Stimulated activated CD8-positive, alpha-beta memory T cell treated with anti-CD3 and anti-CD28 coated beads, Interleukin-15, amount 100 ng/mL, for 1 hour (primary cell): ENCODE measurements at regions not wholly inside any gene's neighbourhood (a gene's known extent, or its start where the extent isn't known, plus 50 kb on each side); places are given as distances from the start of the nearest gene placed in this dataset.

Experiments used
- DNase-seq: peaks from one replicate; pipeline ENCODE4 v3.0.0-alpha.2; 2020; ENCODE audit warnings: low read depth

DNA sequence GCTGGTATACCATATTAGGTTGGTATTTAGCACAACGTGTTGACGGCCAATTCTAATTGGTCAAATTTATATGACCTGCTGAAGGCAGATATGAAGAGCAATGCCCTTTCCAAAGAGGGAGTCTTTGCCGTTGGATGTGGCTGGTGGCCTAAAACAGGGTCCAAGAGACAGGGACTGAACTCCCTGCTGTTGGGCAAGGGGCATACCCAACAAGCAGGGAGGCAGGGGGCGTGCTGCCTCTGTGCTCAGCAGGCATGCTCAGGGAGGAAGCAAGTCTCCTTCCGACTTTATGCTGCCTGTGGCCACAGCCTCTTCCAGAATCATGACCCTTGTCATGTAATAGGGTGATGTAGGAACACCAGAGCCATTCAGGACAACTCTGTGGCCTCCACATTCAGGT is 167.7 kb upstream of the NPVF start:
- DNase-seq = no peak

DNA sequence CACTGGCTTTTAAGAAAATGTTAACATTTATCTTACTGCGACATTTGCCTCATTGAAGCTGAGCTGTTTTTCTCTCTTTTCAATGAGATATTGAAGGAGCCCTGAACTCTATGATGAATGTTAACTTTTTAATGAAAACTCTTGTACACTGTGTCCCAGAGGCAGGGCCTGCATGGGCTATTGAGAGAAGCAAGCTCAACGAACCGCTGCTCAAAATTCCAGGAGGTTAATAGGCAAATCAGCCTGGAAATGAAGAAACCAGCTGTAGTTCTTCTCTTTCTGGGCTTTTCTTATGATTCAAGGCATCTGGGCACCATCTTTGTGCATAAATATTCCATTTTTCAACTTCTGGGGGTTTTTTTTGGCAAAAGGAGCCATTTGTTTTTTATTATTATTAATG is 168.4 kb upstream of the NPVF start:
- no peak for DNase-seq

DNA sequence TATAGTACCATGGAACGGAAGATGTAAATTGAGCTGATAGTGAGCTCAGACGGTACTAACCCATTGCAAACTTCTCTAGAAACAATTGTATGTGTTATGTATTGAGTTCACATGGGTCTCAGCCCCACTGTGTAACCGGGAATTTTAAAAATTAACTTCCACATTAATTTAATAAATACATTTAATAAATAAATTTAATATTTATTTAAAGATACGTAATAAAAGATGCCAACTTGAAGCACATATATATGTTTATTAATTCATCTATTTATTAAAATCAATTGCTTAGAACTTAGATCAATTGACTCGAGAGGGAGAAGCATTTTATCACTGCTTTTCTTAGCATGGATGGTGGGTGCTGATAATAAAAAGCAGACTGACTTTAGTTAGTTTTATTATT is 170.1 kb upstream of the NPVF start:
- DNase-seq = no peak

DNA sequence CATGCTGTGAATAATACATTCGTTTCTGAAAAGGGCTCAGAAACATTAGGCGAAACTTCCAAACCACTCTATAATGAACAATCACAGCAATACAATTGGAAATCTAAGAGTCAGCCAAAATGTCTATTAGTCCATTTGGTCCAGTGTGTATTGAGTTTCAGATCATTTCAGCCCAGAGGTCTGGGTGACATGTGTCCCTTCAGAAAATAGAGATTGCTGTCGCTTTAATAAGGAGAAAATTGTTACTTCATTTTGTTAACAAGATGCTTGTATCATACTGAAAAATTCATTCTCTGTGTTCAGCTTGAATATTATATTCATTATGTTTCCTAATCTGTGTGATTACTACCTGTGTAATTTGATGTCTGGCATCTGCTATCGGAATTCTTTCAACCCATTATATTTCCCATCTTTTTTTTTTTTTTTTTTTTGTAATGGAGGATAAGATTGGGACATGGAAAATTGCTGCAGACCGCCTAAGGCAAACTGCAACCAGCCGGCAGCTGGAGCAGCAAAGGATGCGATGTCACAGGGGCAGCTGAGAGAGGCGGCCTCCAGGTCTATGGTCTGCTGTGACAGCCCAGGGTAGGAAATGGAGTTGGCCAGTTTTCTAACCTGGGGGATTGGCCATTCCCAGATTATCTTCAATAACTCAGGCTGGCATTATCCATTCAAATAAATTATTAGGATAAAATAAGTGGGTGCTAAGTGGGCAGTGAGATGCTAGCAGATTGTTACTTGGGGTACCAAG is 170.9 kb upstream of the NPVF start:
- DNase-seq = no peak

DNA sequence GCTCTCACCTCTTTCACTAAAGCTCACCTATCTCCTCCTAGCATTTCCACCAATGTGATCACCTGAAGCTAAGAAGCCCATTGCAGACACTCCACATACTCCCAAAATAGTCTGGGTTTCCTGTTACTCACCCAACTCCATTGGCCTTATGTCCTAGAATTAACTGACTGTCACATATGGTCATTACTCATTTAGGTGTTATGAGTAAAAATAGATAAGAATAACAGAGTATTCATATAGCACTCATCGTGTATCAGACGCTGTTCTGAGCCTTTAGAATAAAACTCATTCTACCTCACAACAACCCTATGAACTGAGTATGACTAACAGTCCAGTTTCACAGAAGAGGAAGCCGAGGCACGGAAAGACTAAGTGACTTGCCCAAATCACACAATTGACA is 174.2 kb upstream of the NPVF start:
- no peak for DNase-seq

DNA sequence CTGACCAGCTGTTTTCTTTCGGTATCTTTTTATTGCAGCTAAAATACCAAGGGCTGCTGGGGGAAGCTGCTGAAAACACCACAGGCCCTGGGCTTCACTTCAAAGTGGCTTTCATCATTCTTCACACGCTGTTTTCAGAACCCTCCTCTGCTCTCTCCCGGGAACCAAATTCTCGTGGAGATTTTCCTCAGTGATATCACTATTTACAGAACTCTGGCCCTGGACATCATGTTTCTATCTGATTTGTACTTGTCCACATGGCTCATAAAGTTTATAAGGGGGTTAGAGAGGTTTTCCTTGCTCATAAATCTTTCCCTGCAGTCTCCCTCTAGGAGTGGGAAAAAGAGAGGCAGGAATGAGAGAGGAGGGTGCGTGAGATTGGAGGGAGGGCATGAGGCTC is 177.4 kb upstream of the NPVF start:
- no peak for DNase-seq

DNA sequence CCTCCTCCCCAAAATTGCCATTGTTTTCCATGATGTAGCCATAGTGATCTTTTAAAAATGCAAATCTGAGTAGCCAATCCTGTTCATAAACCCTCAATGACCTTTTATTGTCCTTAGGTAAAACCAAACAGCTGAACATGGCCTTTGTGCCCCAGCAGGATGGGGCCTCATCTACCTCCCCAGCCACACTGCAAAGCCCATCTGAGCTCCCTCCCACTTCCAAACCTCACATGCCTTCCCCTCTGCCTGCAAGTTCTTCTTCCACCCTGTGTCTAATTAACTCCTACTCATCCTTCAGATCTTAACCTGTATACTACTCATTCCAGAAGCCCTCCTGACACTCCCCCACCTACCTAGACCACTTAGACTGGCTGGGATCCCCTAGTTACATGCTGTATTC is 178.8 kb upstream of the NPVF start:
- no peak for DNase-seq

DNA sequence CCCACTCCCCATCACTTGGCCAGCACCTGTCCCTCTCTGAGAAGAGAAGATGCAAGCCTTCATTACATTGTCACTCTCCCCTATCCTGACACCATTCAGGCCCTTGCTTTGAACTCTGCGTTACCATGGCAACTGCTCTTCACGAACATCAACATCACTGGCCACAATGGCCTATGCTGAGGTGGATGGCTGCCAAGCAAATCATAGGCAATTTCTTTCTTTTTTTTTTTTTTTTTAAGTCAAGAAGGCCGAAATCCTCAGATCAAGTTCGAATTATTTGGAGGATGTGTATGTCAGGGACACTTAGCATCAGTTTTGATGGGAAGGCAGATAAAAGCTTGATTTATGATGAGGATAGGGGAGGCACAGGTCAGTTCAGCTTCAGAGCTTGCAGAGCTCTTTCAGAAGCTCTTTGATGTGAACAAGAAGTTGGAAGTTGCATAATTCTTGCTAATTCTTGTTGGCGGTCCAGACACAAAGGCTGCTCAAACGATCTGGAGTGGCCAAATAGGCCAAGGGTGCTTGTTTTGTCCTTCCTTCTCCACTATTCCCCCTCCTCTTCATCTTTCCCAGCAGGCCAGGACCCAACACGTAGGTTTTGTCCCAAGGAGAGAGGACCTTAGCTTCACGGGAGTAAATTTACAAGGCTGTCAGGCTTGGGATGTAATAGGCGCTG is 179.9 kb upstream of the NPVF start:
- no peak for DNase-seq

DNA sequence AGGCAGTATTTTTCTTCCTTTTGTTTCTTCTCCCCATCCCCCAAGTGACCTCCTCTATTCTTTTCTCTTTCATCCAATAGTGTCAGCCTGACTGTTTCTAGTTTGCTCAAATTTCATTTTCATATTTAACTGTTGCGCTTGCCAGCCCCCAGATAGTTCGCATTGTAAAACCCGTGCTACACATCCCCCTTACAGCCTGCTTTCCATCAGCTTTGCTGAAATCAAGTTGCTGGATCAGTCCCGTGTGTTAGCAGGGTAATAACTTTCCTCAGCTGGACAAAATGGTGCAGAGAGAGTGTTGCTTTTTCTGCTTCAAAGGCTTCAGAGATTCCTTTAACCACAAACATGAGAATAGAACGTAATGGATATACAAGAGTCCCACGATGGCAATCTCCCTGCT is 180.6 kb upstream of the NPVF start:
- no peak for DNase-seq

DNA sequence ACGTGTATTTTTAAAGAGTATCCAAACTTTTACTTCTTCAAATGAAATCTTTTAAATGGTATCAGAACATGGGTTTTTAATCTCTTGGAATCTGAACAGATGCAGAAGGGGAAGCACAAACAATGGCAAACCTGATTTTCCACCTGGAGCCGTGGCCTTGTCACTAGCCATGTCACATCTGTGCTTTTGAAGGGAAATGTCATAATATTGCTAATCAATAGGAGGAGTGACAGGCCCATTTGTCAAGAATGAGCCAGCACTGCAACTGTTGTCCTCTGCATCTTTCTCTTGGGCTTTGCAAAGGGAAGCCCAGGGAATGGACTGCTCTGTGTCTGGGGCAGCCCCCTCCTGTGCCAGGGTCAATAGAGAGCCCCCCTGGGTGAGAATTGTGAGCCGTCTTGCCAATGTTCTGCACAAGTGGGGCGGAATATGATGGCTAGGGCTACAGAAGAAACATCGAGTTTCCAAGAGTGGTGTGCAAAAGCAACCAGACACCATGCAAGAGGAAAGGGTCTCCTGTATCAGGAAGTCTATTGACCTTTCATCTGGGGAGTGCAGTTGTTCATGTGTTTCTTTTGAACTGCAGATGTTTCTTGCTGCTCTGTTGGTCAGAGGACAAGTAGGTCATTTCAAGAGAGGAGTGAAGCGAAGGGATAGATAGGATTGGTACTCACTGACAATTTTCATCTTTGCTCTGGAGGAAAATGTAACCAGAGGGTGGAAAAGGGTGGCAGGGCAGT is 181.8 kb upstream of the NPVF start:
- DNase-seq = no peak

DNA sequence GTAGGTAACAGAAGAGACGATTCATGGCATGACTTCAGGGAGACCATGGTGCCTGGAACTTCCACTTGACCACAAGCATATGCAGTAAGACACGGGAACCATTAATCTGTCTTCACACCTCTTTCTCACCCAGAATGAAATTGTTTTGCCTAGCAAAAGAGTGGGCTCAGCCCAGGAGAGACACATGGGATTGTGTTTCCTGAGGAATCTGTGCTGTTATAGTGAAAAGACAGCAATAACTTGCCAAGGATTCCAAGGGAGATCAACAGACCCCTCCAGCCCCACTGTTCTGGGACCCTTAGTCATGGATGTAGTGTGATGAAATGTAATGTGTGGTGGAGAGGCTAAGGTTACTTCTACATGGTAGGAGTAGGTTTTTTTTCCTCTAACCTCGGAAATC is 192.5 kb upstream of the NPVF start:
- no peak for DNase-seq

DNA sequence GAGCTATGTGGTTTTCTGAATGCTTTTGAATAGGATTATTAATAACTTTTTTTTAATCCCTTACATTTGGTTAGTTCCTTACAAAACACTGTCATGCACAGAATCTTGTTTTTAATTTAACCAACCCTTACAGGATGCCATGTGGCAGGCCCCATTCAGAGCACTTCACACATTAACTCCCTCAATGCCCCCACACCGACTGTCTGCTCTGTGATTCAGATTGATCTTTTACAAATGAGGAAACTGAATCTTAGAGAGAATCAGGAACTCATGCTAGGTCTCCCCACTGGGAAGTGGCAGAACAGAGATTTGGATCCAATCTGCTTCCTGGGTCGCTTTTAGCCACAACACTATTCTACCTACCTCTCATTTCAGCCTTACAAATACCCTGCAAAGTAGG is 195.8 kb upstream of the NPVF start:
- no peak for DNase-seq

DNA sequence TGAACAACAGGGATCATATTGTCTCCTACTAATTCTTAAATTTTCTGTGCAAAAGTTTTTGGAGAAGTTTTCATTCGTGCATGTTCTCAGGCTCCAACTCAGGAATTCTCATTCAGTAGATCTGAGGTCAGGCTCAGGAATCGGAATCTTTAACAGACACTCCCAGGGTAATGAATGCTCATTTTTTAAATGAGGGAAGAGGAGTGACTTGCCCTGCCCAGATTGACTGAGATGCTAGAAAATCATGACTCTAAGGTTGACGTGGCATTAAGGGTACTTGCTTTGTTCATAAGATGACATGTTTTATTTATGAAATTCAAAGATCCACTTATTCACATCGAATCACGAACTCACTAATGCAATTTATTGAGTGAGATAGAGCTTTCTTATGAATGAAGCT is 196.6 kb upstream of the NPVF start:
- no peak for DNase-seq

DNA sequence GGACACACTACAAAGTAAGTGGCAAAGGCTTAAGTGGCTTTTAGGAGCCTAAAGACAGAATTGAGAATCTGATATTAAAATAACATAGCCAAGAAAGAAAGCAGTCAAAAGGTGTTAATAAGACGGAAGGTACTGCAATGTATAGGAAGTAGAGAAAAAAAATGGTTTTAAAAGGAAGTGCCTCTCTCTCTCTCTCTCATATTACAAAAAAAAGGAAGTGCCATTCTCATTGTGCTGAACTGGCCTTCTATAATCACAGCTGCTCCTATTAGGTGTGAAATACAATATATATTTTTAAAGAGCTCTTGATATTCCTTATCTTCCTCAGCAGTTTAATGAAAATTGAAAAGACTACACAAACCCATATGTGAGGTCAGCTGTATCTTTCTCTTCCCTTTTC is 199.4 kb upstream of the NPVF start:
- no peak for DNase-seq

DNA sequence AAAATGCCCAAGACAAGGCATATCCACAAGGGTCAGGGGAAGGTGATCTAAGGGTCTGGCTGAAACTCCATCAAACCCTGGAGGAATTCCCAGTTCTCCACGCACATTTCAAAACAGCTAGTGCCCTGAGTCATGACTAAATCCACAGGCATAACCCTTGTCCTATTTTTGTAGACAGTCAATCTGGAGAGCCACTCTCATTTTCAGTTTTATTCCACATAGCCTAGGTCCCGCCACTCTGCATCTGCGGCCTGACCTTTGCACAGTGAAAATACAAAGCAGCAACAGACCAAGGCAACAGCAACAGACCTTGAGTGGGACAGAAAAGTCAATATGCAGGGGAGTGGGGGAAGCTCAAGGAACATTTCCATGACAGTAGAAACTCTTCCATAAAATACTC is 201.4 kb upstream of the NPVF start:
- DNase-seq = no peak

DNA sequence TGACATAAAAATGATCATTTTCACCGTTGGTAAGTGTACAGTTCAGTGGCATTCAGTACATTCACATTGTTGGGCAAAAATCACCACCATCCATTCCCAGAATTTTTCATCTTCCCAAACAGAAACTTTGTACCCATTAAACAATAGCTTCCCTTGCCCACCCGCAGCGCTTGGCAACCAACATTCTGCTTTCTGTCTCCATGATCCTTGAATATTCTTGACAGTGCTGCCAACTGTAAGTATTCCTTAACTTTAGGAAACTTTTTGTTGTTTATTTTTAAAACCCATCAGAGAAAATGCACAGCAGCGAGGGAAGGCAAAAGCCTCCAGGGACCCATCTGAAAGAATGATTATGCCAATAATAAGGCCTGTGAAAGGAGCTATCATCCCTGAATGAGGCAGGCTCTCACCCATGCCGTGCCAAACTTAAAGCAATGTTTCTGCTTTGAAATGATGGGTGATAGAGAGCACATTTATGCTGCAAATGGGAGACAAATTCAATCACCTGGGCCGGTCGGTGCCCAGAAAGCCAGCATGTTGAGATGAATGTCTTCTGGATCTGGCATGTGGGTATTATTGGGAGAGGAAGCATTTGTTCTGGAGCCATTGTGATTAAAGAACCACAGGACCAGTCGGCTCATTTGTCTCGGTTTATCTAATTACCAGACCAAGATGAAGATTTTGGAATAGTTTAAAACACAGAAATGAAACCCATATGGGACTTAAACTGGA is 202.1 kb upstream of the NPVF start:
- no peak for DNase-seq

DNA sequence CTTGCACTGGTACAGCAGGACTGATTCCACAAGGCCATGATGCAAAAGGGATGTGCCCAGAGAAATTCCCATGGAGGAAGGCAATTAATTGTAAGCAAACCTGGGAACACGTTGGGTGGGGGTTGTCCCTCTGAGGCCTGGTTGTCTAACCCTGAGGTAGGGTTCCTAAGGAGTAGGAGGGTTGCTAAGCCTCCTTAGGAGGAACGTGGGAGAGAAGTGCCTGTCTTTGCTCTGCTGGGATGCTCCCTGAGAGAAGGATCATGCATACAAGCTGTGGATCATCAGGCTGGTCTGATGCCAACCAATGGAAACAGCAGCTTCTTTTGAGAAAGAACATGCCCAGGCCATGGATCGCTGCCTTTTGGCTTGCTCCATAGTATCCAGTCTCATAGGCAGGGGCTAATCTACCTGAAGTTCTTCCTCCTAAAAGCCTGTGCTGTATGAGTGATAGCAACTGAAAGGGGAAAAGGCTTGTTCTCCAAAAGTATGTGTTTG is 203.7 kb upstream of the NPVF start:
- no peak for DNase-seq

DNA sequence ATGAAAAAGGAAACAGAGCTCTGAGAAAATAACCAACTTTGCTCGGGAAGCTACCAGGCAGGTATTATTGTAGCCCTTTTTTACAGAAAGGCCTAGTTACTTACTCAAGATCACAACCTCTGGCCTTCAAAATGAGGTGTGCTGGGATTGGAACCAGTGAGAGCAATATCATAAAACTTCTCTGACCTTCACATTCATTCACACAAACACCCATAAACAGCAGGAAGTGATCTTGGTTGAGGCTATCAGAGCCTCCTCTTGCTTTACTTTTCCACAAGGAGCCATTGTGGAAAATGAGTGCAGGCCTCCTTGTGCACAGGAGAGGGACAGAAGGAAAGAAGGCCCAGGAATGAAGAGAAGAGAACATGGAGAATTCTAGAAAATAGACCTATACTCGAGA is 204.5 kb upstream of the NPVF start:
- no peak for DNase-seq

DNA sequence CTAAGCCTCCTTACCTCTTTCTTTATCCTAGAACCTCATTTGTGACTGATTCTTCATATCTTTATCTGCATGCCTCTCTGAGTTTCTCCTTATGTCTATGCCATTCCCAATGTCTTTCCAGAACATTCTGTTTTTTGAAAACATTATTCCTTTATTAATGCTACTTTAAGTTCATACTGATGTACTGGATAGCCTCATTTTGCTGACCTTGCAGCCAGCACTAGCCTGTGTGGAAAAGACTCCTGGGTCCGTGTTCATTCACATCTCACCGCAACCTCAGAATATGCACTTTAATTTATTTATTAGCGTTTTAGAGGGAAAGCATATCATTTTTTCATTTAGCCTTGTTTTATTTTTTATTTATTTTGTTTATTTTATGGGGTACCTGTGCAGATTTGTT is 208.1 kb upstream of the NPVF start:
- no peak for DNase-seq

DNA sequence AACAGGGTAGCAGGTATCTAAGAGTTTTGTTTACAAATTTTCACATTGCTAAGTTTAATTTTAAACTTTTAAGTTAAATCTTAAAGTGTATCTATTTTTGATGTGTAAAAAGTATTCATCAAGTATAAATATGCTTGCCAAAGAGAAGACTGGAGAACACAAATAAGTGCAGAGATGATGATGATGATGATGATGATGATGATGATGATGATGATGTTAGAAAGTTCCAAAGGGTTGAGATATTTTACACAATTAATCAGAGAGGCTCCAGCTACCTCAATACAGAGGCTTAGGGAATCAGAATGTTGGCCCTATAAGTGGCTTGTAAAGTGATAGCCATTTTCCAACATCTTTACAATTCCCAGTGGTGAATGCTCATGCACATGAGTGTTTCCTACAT is 209.0 kb upstream of the NPVF start:
- DNase-seq = no peak

DNA sequence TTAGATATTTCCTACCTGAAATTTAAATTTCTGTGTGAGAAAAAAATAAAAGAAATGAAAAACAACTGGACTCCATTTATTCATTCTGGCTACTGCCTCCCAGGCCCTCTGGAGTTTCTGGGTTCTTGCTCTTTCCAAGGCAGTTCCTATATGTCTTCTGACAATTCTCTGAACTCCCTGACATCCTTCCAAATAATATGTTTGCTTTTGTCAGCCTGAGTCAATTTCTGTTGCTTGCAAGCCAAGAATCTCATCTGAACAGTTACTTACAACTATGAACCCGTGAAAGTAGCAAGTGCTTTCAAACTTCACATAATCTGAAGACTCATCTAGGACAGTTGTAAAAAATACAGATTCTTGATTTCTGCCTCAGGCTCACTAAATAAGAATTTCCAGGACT is 216.7 kb upstream of the NPVF start:
- DNase-seq = no peak

DNA sequence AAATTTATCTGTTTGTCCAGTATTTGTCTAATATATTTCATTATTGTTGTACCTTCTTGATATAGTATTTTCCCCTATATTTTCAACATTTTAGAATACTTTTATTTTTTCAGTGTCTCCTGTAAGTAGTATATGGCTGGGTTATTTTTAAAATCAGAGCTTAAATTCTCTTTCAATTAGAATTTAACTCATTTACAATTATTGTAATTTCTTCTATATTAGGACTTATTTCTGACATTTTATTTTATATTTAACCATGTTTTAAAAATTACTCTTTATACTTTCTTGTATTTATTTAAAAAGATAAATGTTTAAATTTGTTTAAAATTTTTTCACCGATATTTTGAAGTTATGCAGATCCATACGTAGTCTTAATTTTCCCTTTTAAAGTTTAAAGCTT is 220.0 kb upstream of the NPVF start:
- no peak for DNase-seq

DNA sequence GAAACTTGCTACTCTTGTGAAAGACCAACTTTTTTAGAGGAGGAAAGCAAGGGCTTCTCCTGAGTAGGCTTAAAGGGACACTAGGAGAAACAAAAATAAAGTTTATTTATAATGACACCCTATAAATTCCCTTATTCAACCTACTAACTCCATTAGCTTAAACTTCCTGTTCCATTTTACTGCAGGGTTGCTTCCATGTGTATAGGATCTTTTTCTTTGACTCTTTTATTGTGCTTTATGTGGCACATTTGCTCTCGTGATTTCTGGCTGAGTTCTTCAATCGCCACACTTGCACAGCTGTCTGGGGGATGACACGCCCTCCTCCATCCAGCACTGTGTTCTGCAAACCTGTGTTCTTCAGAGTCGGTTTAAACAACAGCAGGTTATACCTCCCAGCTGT is 225.7 kb upstream of the NPVF start:
- no peak for DNase-seq
